HUES6 (cell line): ENCODE measurements at regions not wholly inside any gene's neighbourhood (a gene's known extent, or its start where the extent isn't known, plus 50 kb on each side); places are given as distances from the start of the nearest gene placed in this dataset.

Experiments used
- H3K27ac ChIP-seq: 2 replicates; pipeline ENCODE4 v1.7.0; 2013; ENCODE audit warnings: low read depth, mild to moderate bottlenecking, low read length, inconsistent platforms
- H3K27me3 ChIP-seq: 2 replicates; pipeline ENCODE4 v1.6.1; 2013; ENCODE audit warnings: low read length; ENCODE audit not compliant: control insufficient read depth, insufficient read depth
- H3K36me3 ChIP-seq: 2 replicates; pipeline ENCODE4 v1.6.1; 2013; ENCODE audit warnings: low read length; ENCODE audit not compliant: control insufficient read depth, insufficient read depth
- H3K4me1 ChIP-seq: 2 replicates; pipeline ENCODE4 v1.6.1; 2013; ENCODE audit warnings: low read length; ENCODE audit not compliant: control insufficient read depth, insufficient read depth
- H3K4me3 ChIP-seq: 2 replicates; pipeline ENCODE4 v1.5.1; 2013; ENCODE audit warnings: low read depth, low read length
- H3K9ac ChIP-seq: one replicate; pipeline ENCODE4 v1.6.1; 2013; ENCODE audit warnings: mild to moderate bottlenecking, low read length
- H3K9me3 ChIP-seq: 2 replicates; pipeline ENCODE4 v1.6.1; 2013; ENCODE audit warnings: low read depth, low read length; ENCODE audit not compliant: control insufficient read depth, insufficient read depth

GRCh38 chr4:165631912-165632311 is 241.1 kb upstream of the TLL1 start:
- Histone ChIP-seq H3K4me1 (peaks cover 5% of the 10 kb centered on the region; the same call in 1 of the 2 replicates), H3K36me3 (no peaks in the 10 kb centered on the region), H3K4me3 (no peak overlapping the region), H3K9me3 (peaks cover 7% of the 10 kb centered on the region; the same call in 1 of the 2 replicates), H3K27me3 (no peaks in the 10 kb centered on the region), H3K27ac (no peak overlapping the region), H3K9ac (no peak overlapping the region)

- H3K9ac ChIP-seq: no peak overlapping the region
Observed at GRCh38 chr4:165634766-165635165, 238.3 kb upstream of the TLL1 start.

GRCh38 chr4:165635381-165635780 is 237.7 kb upstream of the TLL1 start:
- Histone ChIP-seq H3K9ac (no peak overlapping the region), H3K4me3 (no peak overlapping the region), H3K4me1 (peaks cover 5% of the 10 kb centered on the region; the same call in 1 of the 2 replicates), H3K36me3 (no peaks in the 10 kb centered on the region), H3K27ac (no peak overlapping the region), H3K27me3 (no peaks in the 10 kb centered on the region), H3K9me3 (peaks cover 7% of the 10 kb centered on the region; the same call in 1 of the 2 replicates)

More at GRCh38 chr4:165634766-165635165, 238.3 kb upstream of the TLL1 start:
- Histone ChIP-seq H3K4me3 (no peak overlapping the region), H3K27ac (no peak overlapping the region), H3K36me3 (no peaks in the 10 kb centered on the region), H3K9me3 (peaks cover 7% of the 10 kb centered on the region; the same call in 1 of the 2 replicates), H3K4me1 (peaks cover 5% of the 10 kb centered on the region; the same call in 1 of the 2 replicates), H3K27me3 (no peaks in the 10 kb centered on the region)

GRCh38 chr4:165635951-165636350 is 237.1 kb upstream of the TLL1 start:
- no peaks in the 10 kb centered on the region for H3K36me3 ChIP-seq
- H3K4me3 ChIP-seq: no peak overlapping the region
- no peak overlapping the region for H3K9ac ChIP-seq
- H3K27ac ChIP-seq: no peak overlapping the region
- no peaks in the 10 kb centered on the region for H3K27me3 ChIP-seq
- peaks cover 7% of the 10 kb centered on the region; the same call in 1 of the 2 replicates for H3K9me3 ChIP-seq
- H3K4me1 ChIP-seq: peaks cover 5% of the 10 kb centered on the region; the same call in 1 of the 2 replicates

GRCh38 chr4:165651901-165652300 is 221.1 kb upstream of the TLL1 start:
- H3K27me3 ChIP-seq: no peaks in the 10 kb centered on the region
- H3K36me3 ChIP-seq: no peaks in the 10 kb centered on the region
- no peak overlapping the region for H3K9ac ChIP-seq

GRCh38 chr4:165654556-165654955 is 218.5 kb upstream of the TLL1 start:
- Histone ChIP-seq H3K27ac (no peak overlapping the region), H3K27me3 (no peaks in the 10 kb centered on the region), H3K4me1 (peaks cover 15% of the 10 kb centered on the region), H3K36me3 (no peaks in the 10 kb centered on the region), H3K9me3 (no peaks in the 10 kb centered on the region), H3K9ac (no peak overlapping the region), H3K4me3 (no peak overlapping the region)

More at GRCh38 chr4:165651901-165652300, 221.1 kb upstream of the TLL1 start:
- Histone ChIP-seq H3K9me3 (no peaks in the 10 kb centered on the region), H3K4me3 (no peak overlapping the region), H3K4me1 (peaks cover 8% of the 10 kb centered on the region), H3K27ac (no peak overlapping the region)

- Histone ChIP-seq H3K36me3 (no peaks in the 10 kb centered on the region), H3K9me3 (no peaks in the 10 kb centered on the region), H3K27me3 (no peaks in the 10 kb centered on the region), H3K4me1 (peaks cover 15% of the 10 kb centered on the region), H3K9ac (no peak overlapping the region), H3K27ac (peak overlapping the region; percentile 33; the same call in 1 of the 2 replicates), H3K4me3 (no peak overlapping the region; the same call in 1 of the 2 replicates)
Observed at GRCh38 chr4:165656399-165656798, 216.6 kb upstream of the TLL1 start.

GRCh38 chr4:165656829-165657490 is 216.1 kb upstream of the TLL1 start:
- Histone ChIP-seq H3K27me3 (no peaks in the 10 kb centered on the region), H3K36me3 (no peaks in the 10 kb centered on the region), H3K4me3 (no peak overlapping the region; the same call in 1 of the 2 replicates), H3K9me3 (no peaks in the 10 kb centered on the region), H3K27ac (peak overlapping the region; percentile 33; the same call in 1 of the 2 replicates), H3K9ac (no peak overlapping the region), H3K4me1 (peaks cover 15% of the 10 kb centered on the region)

GRCh38 chr4:165662341-165662740 is 210.7 kb upstream of the TLL1 start:
- H3K9me3 ChIP-seq: no peaks in the 10 kb centered on the region
- H3K9ac ChIP-seq: no peak overlapping the region
- no peak overlapping the region for H3K4me3 ChIP-seq
- no peaks in the 10 kb centered on the region for H3K36me3 ChIP-seq
- peaks cover 4% of the 10 kb centered on the region; the same call in 1 of the 2 replicates for H3K4me1 ChIP-seq
- no peaks in the 10 kb centered on the region for H3K27me3 ChIP-seq
- no peak overlapping the region for H3K27ac ChIP-seq

GRCh38 chr4:165663411-165663810 is 209.6 kb upstream of the TLL1 start:
- Histone ChIP-seq H3K36me3 (no peaks in the 10 kb centered on the region), H3K27ac (no peak overlapping the region), H3K4me3 (no peak overlapping the region), H3K9ac (no peak overlapping the region), H3K9me3 (no peaks in the 10 kb centered on the region), H3K4me1 (peaks cover under 1% of the 10 kb centered on the region; the same call in 1 of the 2 replicates), H3K27me3 (no peaks in the 10 kb centered on the region)

GRCh38 chr4:165666836-165667235 is 206.2 kb upstream of the TLL1 start:
- Histone ChIP-seq H3K9ac (no peak overlapping the region), H3K4me1 (peaks cover 7% of the 10 kb centered on the region), H3K36me3 (no peaks in the 10 kb centered on the region), H3K4me3 (no peak overlapping the region), H3K27ac (no peak overlapping the region), H3K27me3 (no peaks in the 10 kb centered on the region), H3K9me3 (no peaks in the 10 kb centered on the region)
